ENCODE measurements at regions not wholly inside any gene's neighbourhood (a gene's known extent, or its start where the extent isn't known, plus 50 kb on each side); places are given as distances from the start of the nearest gene placed in this dataset.
A peak's percentile ranks its signal among the peaks of the same experiment; 100 is the strongest.

DNA sequence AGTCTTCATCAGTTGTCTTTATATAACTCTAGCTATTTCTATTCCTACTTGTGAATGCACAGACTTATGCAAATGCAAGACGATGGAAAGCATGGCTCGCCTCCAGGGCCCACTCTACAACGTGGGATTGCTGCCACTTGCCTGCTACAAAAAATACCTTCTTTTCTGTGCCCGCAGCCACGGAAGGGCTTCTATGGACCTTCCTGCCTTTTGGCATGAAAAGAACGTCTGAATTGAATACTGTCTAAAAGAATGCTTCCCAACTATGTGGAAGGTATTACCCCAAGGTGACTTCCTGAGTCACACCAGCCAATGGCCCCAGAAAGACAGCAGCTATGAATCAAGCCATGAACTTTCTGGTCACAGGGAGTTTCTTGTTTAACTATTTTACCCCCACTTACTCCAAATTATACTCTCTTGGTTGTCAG lies 261.2 kb downstream of the HIVEP2 start:
- no peak for DNase-seq

DNA sequence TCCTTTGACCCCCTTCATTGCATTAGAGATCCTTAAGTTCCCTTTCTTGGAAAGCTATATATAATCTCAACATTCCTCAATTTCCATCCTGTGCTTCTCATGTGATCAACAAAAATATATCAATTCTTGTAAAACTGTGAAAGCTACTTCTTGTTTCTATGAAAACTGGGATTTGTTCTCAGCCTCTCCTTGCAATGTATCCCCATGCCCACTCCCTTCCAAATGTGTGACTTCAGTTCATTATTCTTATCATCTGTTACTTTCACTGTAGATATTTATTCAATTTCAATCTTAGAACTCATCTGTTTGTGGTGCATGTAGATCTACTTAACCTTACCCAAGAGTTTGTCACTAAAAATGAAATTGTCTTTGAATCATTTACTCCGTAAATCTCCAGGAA lies 260.6 kb downstream of the HIVEP2 start:
- no peak for DNase-seq

DNA sequence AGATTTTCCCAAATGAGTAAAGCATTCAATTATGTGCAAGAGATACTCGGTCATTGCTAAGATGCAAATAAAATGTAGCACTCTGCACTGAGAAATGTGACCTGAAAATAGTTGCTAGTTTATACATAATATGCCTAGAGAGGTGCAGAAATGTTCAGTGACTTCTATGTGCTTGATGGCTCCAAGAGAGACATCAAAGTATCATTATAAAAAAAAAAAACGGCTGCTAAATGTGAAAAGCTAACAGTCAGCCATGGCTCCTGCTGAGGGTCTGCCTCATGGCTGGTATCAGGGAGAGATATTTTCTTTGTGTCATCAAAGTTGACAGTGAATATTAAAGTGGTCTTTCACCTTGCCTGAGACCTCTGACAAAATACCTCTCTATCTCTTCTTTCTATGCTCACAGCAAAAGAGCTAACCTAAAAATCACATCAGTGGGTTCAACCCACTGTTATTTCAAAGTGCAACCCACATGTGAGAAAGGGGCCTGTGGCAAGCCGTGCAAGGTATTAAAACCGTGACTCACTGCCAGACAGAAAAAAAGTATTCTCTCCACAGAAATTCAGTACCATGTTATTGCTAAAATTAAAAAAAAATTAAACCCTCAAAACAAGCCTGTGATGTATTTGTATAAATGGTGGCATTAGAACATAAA lies 259.0 kb downstream of the HIVEP2 start:
- DNase-seq = no peak

DNA sequence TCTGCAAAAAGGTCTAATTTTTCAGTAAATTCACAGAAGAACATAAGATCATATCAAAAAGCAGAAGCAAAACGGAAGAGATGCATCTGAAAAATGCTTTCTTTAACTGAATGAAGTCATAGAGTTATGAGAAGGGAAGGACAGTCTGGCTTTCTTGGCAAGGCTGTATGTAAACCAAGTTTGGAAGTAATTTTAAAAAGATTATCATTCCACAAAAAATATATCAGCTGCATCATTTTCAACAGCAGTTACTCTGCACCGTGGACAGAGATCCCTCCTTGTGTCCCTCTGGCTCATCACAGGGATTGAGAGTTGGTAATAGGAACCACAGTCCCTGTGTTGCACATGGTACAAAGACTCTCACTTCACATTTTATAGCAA lies 258.5 kb downstream of the HIVEP2 start:
- no peak for DNase-seq

DNA sequence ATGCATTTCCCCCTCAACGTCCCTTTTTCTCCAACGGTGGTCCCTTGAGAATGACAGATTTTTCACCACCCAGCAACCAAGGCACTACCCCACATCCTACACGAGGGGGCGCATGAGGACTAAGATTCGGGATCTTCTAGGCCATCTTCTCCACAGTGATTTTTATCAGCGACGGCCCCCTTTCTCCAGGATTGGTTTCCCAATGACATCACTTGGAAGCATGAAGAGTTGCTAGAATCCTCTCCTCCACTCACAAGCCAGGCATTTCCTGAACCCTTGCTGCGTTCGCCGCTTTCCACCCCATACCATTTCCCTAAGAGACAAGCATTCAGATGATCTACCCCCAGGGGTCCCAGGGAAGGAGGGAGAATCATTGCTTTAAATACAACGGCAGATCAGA lies 252.0 kb downstream of the HIVEP2 start:
- peak; percentile 18 to 53 for DNase-seq

DNA sequence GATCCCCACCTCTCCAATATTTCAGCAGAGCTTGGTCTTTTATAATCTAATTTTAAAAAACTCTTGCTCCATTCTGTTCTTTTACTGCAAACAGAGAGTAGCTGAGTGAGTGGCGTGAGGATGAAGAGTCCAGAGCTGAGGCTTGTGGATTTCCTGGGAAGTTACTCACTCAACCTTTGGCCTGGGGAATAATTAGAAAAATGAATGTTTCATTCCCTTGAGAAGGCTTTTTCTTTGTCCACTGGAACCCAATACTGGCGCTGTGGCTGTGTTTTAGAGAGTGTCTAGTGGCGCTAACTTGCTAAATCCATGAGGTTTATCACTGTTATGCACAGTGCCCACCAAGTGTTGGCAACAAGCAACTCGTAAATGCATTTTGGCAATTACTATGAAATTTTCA lies 251.5 kb downstream of the HIVEP2 start:
- DNase-seq = no peak

DNA sequence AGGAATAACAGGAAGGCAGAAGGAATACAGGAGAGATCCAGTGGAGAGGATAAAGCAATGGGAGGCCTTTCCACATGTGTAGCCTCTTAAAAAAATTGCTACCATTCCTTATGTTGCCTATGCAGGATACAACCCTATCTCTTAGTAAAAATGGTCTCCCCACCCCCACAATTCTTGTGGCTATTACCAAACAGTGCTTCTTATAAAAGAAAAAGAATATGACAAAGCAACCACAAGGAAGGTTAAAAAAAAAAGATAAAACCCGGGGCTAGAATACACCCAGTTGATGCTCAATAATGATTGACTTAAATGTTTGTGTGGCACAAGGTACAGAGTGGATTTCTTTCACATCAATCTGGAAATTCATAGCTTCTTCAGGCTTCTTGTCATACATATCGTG lies 250.9 kb downstream of the HIVEP2 start:
- no peak for DNase-seq

DNA sequence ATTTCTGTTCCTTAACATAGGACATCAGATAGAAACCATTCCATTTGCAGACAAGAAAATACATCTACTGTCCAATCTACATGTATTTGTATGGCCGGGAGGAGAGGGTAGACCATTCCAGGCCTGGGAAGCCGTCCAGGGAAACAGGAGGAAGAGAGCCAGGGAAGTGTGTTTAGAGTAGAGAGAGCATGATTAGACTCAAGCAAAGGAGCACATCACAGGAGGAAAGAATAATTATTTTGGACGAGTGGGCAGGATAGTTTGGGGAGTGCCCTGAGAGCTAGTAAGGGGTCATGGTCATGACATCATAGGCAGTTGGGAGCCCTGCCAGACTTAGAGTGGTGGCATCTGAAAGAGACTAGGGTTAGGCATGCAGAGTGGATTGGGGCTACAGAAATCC lies 250.0 kb downstream of the HIVEP2 start:
- DNase-seq = no peak

DNA sequence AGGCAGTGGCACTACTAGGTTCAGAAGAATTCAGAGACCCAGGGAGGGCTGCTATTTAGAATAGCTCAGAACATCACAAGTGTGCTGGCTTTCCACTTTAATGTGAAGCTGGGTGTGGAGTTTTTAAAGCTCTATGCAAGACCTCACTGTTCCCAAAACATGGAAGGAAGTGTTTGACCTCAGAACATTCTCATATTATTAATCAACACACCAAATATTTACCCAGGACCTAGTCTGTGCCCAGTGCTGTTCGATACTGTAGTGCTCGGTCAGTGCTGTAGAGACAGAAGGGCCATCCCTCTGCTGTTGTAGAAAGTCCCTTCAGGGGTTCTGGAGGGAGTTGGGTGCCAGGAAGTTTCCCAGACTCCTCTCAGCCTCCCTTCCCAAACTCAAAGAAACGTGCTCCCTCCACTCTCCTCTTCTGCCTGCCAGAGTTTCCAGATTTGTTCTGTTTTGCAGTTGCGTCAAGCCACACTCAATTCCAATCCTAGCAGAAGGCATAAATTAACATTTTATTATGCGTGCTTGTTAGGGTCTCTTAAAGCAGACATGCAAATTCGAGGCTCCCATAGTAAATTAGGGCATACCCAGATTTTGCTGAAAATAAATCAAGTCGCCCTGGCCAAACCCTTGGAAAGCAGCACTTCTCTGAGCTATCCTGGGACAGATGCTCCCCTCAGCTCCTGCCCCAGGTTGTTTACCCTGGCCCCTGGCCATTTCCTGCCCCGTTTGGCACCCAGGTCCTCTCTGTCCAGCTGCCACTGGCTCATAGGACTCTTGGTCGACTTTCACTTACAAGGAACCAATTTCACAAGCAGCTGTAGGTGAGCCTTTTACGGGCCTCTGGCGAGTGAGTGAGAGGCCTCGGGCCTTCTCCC lies 248.6 kb downstream of the HIVEP2 start:
- DNase-seq = no peak

DNA sequence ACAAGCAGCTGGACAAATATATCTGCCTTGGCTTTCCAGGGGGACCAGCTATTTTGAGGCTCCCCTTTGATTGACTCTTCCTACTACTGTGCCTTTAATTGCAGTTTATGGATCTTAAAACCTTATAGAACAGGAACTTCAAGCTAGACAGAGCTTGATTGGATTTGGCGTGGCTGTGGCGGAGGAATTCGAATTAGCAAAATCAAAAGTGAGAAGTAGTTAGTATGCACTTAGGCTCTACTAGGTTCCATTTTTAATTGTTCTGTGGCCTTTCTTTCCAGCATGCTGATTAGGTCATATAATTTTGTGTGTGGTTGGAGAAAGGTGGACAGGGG lies 248.0 kb downstream of the HIVEP2 start:
- no peak for DNase-seq

DNA sequence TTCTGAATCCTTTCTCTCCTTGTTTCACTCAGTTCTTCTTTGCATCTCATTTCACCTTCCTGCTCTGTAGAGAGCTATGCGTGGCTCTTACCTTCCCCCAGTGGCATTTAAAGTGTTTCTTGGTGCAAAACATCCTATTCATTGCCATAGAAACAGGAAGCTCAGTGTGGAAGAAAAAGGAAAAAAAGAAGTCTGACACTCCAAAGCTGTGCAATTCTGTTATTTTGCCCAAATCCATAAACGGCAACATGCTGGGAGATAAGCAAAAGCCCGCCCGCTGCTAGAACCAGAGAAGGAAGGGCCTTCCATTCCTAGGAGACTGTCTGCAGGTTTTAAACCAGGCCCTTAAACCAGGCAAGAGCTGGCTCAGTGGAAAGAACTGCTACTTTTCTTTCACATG lies 247.1 kb downstream of the HIVEP2 start:
- no peak for DNase-seq

DNA sequence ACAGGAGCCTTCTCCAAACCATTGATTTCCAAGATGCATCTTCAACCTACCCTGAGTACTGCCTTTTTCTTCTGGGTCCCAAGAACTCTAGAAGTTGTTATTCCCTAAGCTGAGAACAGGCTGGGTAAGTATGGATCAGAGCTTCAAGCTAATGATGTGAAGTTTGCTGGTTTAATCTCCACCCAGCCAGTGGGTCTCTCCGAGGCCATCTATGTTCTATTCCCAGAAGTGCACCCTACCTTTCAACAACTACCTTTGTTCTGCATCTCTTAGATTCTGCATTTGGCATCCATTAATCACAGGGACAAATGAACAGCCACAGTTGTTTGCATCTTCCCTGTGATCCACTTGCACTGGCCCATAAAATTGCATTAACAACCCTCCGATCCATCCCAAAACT lies 246.2 kb downstream of the HIVEP2 start:
- DNase-seq = no peak

DNA sequence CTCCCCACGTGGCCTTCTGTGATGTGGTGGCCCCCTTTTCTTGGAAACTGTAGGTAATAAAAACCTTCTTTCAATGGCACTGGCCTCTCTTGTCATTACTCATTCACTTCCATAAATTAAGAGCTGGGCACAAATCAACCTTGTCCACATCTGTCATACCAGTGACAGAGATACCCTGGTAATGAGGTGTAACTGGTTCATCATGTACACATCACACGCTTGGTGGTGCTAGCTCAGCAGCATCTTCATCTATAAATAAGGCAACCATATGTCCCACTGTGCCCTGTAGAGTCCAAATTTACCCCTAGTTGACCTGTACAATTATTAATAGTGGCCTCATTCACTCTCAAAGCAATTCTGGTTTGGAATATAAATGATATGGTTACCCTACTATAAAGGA lies 245.6 kb downstream of the HIVEP2 start:
- DNase-seq = no peak

DNA sequence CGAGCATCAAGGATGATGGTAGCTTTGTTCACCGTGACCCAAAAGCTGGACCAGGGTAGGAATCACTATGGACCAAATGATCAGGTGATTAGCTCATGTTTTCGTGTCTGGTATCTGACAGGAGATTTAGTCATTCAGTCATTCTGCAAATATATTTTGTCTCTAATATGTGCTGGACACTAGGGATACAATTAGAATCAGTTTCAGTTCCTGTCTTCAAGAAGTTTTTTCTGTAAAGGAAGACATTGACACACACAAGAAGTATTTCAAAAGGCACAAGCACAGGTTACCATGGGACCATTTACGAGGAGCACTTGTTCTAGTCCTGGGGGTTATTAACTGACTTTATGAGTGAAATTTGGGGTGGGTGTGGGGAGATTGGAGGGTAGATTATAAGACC lies 244.9 kb downstream of the HIVEP2 start:
- DNase-seq = no peak

DNA sequence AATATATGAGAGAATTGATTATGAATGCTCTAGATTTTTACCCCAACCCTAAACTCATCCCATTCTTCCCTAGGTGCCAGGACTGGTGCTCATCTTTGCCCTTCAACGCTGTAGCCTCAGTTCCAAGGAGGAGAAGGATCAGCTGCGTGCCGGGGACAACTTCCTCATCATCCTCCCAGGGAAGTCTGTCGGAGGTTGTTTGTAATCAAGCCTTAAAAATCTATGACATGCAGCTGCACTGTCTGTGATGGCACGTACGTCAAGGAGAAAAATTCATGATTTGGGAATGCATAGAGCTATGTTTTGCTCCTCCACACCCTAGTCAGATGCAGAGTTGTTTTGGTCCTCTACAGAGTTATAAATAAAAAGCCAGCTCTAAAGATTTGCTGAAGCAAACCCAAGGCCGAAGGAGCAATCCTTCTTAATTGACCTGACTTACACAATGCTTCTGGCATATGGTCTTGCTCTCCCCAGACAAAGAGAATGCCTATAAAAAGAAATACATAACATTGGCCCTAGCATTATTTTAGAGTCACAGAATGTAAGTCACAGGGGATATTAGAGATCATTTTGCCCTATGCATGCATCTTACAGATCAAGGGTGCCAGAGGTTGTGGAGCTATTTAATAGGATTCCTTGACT lies 244.2 kb downstream of the HIVEP2 start:
- DNase-seq = no peak
